ENCODE measurements at regions not wholly inside any gene's neighbourhood (a gene's known extent, or its start where the extent isn't known, plus 50 kb on each side); places are given as distances from the start of the nearest gene placed in this dataset.

DNA sequence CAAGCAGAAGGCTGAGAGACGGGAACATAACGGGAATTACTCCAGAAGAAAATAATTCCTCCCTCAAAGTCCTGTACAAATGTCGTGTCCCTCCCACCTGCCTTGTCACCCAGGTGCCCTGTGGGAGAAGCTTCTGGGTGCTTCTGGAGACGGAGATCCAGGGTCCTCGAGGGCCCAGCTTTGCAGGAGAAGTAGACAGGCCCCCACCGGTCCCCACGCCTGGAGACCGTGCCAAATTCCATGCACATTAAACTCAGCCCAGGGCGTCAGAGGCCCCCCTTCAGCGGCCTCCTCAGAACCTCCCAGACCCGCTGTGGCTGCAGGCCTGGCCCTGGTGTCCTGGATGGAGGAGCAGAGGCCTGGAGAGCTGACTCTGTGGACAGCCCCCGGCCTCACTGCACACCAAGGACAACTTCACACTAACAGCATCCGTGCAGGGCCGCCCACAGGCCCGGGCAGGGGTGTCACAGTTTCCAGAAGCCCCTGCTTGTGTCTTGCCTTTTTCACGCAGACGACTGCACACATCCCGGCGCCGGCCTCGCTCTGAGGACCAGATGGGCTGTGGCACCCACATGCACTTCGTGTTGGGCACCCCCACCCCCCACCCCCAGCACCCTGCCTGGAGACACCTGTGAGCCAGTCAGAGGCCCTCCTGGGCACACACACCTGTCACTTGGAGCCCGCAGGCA lies 734.3 kb downstream of the BRD1 start:
- Histone ChIP-seq H3K4me3 (no peak overlapping the region), H3K4me1 (no peaks in the 10 kb centered on the region), H3K27me3 (peaks cover 0 to 48% of the 10 kb centered on the region in 2 donors), H3K27ac (no peak overlapping the region), H3K36me3 (no peaks in the 10 kb centered on the region), H3K9me3 (no peaks in the 10 kb centered on the region)
- TF ChIP-seq, protein P1, sequence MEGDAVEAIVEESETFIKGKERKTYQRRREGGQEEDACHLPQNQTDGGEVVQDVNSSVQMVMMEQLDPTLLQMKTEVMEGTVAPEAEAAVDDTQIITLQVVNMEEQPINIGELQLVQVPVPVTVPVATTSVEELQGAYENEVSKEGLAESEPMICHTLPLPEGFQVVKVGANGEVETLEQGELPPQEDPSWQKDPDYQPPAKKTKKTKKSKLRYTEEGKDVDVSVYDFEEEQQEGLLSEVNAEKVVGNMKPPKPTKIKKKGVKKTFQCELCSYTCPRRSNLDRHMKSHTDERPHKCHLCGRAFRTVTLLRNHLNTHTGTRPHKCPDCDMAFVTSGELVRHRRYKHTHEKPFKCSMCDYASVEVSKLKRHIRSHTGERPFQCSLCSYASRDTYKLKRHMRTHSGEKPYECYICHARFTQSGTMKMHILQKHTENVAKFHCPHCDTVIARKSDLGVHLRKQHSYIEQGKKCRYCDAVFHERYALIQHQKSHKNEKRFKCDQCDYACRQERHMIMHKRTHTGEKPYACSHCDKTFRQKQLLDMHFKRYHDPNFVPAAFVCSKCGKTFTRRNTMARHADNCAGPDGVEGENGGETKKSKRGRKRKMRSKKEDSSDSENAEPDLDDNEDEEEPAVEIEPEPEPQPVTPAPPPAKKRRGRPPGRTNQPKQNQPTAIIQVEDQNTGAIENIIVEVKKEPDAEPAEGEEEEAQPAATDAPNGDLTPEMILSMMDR (IDR thresholded peaks at IDR 0.05): no peak
- intact Hi-C loops (cut with DNase I): no loop called here
- no peak for ATAC-seq
- DNase-seq: peak in 1 of 4 donors; percentile 71

DNA sequence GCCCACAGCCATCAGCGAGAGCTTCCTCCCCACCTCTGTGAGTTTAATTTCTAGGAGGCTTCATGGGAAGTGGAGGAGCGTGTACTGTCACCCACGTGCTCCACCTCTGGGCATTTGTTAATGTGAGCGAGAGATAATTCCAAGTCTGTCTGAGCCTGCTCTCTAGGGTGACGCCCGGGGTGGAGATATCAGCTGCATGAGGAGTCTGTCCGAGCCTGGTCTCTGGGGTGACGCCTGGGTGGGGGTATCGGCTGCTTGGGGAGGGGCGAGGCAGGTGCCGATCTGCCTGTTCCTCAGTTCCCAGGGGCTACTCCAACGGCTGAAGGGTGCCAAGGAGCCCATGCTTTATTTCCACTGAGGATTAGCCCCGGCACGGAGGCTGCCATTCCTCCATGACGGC lies 735.0 kb downstream of the BRD1 start:
- Histone ChIP-seq H3K4me1 (no peaks in the 10 kb centered on the region), H3K4me3 (no peak overlapping the region), H3K36me3 (no peaks in the 10 kb centered on the region), H3K27ac (no peak overlapping the region), H3K9me3 (no peaks in the 10 kb centered on the region), H3K27me3 (peaks cover 0 to 54% of the 10 kb centered on the region in 2 donors)
- intact Hi-C loops (cut with DNase I): no loop called here
- peak in 1 of 4 donors; percentile 46 for DNase-seq
- ATAC-seq: no peak
- TF ChIP-seq, protein P1 (IDR thresholded peaks at IDR 0.05): no peak

DNA sequence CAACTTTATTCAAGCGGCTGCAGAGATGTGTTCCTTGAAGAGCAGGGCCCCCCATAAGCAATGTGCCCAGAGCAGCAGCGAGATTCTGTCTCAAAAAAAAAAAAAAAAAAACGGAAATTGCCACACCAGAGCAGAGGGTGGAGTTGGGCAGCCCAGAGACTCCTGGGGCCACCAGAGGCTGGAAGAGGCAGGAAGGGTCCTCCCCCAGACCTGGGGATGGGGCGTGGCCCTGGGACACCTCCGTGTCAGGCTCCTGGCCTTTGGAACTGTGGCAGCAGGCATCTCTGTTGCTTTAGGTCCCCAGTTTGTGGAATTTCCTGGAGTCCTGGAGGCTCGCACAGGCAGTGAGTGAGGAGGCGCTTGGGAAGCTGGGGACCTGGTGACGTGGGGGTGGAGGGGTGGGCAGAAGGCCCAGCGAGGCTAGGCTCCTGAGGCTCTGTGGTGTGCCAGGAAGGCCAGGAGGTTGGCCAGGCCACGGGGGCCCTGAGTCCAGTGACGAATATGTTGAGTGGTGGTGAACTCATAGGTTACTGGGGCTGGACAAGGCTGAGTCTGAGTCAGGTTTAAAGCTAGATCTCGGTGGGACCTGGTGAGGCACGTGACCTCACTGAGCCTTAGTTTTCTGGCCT lies 735.6 kb downstream of the BRD1 start:
- H3K9me3 ChIP-seq: no peaks in the 10 kb centered on the region
- no peaks in the 10 kb centered on the region for H3K4me1 ChIP-seq
- peaks cover 0 to 60% of the 10 kb centered on the region in 2 donors for H3K27me3 ChIP-seq
- no peak for ATAC-seq
- no peak overlapping the region for H3K27ac ChIP-seq
- H3K4me3 ChIP-seq: no peak overlapping the region
- peak in 1 of 4 donors; percentile 30 for DNase-seq
- no peaks in the 10 kb centered on the region for H3K36me3 ChIP-seq
- intact Hi-C loops (cut with DNase I): no loop called here
- TF ChIP-seq, protein P1 (IDR thresholded peaks at IDR 0.05): no peak

DNA sequence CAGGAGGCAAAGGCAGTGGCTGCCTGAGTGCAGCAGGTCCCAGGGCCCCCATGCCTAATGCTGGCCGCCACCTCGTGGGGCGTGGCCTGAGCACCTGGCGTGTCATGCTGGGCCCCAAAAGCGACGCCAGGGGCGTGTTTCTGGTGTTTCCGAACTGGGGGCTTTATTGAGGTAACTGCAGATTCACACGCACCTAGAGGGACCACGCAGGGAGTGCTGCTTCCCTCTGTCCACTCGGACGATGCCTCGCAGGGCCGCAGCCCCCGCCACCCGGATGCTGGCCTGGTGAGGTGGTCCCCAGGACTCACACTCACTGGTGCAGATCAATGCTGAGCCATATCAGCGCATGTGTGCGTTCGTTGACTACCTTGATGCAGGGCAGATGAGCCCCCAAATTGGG lies 736.2 kb downstream of the BRD1 start:
- no peak for ATAC-seq
- Histone ChIP-seq H3K9me3 (no peaks in the 10 kb centered on the region), H3K27ac (no peak overlapping the region), H3K4me3 (no peak overlapping the region), H3K36me3 (no peaks in the 10 kb centered on the region), H3K4me1 (no peaks in the 10 kb centered on the region), H3K27me3 (peaks cover 0 to 65% of the 10 kb centered on the region in 2 donors)
- peak in 1 of 4 donors; percentile 47 for DNase-seq
- intact Hi-C loops (cut with DNase I): no loop called here
- TF ChIP-seq, protein P1 (IDR thresholded peaks at IDR 0.05): no peak

DNA sequence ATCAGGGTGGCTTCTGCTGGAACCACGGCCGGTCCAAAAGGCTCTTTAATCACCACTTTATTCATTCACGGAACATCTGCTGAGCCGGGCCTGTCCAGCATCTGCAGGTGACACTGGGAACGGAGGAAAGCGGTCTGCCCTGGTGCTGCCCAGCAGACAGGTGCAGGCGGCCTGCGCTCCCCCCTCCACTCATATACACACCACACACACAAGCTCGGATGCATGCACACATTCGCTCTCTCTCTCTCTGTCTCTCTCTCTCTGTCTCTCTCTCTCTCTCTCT lies 736.9 kb downstream of the BRD1 start:
- intact Hi-C loops (cut with DNase I): no loop called here
- TF ChIP-seq, protein P1 (IDR thresholded peaks at IDR 0.05): no peak

More for the DNA sequence above, 736.9 kb downstream of the BRD1 start:
- DNase-seq (no peak), ATAC-seq (no peak)
- Histone ChIP-seq H3K9me3 (no peaks in the 10 kb centered on the region), H3K27me3 (peaks cover 0 to 71% of the 10 kb centered on the region in 2 donors), H3K4me3 (no peak overlapping the region), H3K27ac (no peak overlapping the region), H3K4me1 (no peaks in the 10 kb centered on the region), H3K36me3 (no peaks in the 10 kb centered on the region)

All from left lung (tissue), 4 donors.